Ectodermal cell (in vitro differentiated cells): ENCODE measurements at regions not wholly inside any gene's neighbourhood (a gene's known extent, or its start where the extent isn't known, plus 50 kb on each side); places are given as distances from the start of the nearest gene placed in this dataset.

Source experiments
- H3K27ac ChIP-seq: 2 replicates; pipeline ENCODE4 v1.7.0; 2013; ENCODE audit warnings: mild to moderate bottlenecking, low read depth, low read length; ENCODE audit not compliant: insufficient read depth, poor library complexity, severe bottlenecking
- H3K27me3 ChIP-seq: 2 replicates; pipeline ENCODE4 v1.7.0; 2013; ENCODE audit warnings: mild to moderate bottlenecking, low read length; ENCODE audit not compliant: insufficient read depth, control insufficient read depth, poor library complexity, severe bottlenecking
- H3K36me3 ChIP-seq: one replicate; pipeline ENCODE4 v1.7.0; 2013; ENCODE audit warnings: low read length; ENCODE audit not compliant: control insufficient read depth, insufficient read depth
- H3K4me1 ChIP-seq: one replicate; pipeline ENCODE4 v1.7.0; 2013; ENCODE audit warnings: low read length; ENCODE audit not compliant: control insufficient read depth, insufficient read depth
- H3K4me3 ChIP-seq: 2 replicates; pipeline ENCODE4 v1.7.0; 2013; ENCODE audit warnings: low read depth, low read length, control low read depth; ENCODE audit not compliant: insufficient read depth
- H3K9me3 ChIP-seq: 2 replicates; pipeline ENCODE4 v1.7.0; 2013; ENCODE audit warnings: mild to moderate bottlenecking, low read length, moderate library complexity; ENCODE audit not compliant: control insufficient read depth
- WGBS, 2 experiments: methylation state at CpG; one replicate each; pipeline ENCODE4 v1.1.7; 2013; ENCODE audit warnings: missing lambda C conversion rate in 2 of 2; 5-methylcytosine and 5-hydroxymethylcytosine counted together

DNA sequence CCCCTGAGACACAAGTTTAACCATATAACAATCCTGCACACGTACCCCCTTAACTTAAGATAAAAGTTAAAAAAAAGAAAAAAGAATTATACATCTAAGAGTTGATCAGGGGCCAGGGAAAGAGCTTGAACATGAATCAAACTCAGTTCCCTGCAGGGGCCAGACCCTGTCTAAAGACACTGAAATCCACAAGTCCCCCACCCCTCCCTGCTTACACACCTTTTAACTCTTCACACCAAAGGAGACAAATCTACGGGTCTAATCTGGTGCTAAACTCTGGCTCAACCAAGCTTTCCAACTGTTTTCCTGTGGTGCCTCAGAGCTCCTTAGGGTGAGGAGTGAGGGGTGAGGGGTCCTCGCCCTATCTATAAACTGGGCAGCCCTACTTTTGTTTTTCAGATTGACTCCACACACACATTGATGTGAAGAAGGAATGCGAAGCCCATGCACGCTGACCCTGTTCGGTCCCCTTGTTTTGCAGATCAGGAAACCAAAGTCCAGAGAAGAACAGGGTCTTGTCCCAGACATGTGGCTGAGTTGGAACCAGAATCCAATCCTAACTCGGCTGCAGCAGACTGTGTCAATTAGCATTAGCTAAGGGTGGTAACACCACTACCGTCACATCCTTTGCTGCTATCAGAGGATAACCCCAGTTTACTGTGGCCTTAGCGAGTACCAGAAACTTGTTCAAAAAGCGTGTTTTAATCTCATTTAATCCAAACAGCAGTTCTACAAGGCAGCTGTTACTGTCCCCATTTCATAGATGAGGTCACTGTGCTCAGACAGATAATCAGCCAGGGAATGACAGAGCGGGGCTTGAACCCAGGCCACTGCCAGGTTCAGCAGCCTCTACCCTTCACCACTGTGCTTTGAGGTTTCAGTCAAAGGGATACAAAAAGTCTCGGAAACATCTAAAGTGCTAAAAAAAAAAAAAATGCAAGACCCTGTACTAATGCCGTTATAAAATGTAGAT, 145.2 kb upstream of the SYT13 start:
- Histone ChIP-seq H3K36me3 (no peaks in the 10 kb centered on the region), H3K4me3 (no peak overlapping the region), H3K4me1 (no peaks in the 10 kb centered on the region), H3K9me3 (no peaks in the 10 kb centered on the region), H3K27me3 (no peaks in the 10 kb centered on the region), H3K27ac (no peak overlapping the region)
- WGBS, 2 experiments: 76 to 82% methylated on average over 12 to 13 of the region's 13 CpGs

DNA sequence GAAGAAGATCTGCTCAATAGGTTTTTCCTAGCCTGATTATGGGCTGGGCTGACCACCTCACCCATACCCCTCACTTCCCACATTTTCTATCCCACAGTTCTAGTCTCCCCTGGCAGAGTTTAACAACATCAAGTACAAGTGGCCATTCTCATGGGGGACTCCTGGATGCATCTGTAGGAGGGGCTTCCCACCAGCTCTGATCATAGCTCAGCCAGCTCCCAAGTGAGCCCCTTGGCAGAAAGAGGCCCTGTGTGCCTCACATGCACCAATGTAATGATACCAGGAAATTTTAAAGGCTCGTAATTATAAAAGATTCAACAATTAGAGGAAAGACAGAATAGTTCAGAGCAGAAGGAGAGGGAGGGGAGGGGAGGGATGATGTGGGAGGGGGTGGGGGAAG, 144.2 kb upstream of the SYT13 start:
- Histone ChIP-seq H3K9me3 (no peaks in the 10 kb centered on the region), H3K36me3 (no peaks in the 10 kb centered on the region), H3K4me1 (peaks cover 5% of the 10 kb centered on the region), H3K27ac (no peak overlapping the region), H3K4me3 (no peak overlapping the region), H3K27me3 (no peaks in the 10 kb centered on the region)
- 92 to 100% methylated on average over 1 of the region's 1 CpG for whole genome bisulfite sequencing, 2 experiments

GRCh38 chr11:45429719-45430118, 143.6 kb upstream of the SYT13 start:
- no peak overlapping the region for H3K27ac ChIP-seq
- no peaks in the 10 kb centered on the region for H3K36me3 ChIP-seq
- no peaks in the 10 kb centered on the region for H3K9me3 ChIP-seq
- no peaks in the 10 kb centered on the region for H3K27me3 ChIP-seq
- H3K4me1 ChIP-seq: peaks cover 5% of the 10 kb centered on the region
- no peak overlapping the region for H3K4me3 ChIP-seq
- 92 to 95% methylated on average over 4 of the region's 4 CpGs for WGBS, 2 experiments

- no peak overlapping the region for H3K4me3 ChIP-seq
- 92 to 97% methylated on average over 5 to 7 of the region's 7 CpGs for WGBS, 2 experiments
- no peaks in the 10 kb centered on the region for H3K9me3 ChIP-seq
- H3K4me1 ChIP-seq: peaks cover 5% of the 10 kb centered on the region
- no peak overlapping the region for H3K27ac ChIP-seq
- no peaks in the 10 kb centered on the region for H3K27me3 ChIP-seq
- no peaks in the 10 kb centered on the region for H3K36me3 ChIP-seq
These were observed 142.5 kb upstream of the SYT13 start for GRCh38 chr11:45428541-45429230.

GRCh38 chr11:45428116-45428515, 142.0 kb upstream of the SYT13 start:
- no peak overlapping the region for H3K27ac ChIP-seq
- H3K4me1 ChIP-seq: peaks cover 5% of the 10 kb centered on the region
- H3K27me3 ChIP-seq: no peaks in the 10 kb centered on the region
- H3K36me3 ChIP-seq: no peaks in the 10 kb centered on the region
- H3K9me3 ChIP-seq: no peaks in the 10 kb centered on the region
- 95 to 96% methylated on average over 7 to 9 of the region's 9 CpGs for WGBS, 2 experiments
- H3K4me3 ChIP-seq: no peak overlapping the region

DNA sequence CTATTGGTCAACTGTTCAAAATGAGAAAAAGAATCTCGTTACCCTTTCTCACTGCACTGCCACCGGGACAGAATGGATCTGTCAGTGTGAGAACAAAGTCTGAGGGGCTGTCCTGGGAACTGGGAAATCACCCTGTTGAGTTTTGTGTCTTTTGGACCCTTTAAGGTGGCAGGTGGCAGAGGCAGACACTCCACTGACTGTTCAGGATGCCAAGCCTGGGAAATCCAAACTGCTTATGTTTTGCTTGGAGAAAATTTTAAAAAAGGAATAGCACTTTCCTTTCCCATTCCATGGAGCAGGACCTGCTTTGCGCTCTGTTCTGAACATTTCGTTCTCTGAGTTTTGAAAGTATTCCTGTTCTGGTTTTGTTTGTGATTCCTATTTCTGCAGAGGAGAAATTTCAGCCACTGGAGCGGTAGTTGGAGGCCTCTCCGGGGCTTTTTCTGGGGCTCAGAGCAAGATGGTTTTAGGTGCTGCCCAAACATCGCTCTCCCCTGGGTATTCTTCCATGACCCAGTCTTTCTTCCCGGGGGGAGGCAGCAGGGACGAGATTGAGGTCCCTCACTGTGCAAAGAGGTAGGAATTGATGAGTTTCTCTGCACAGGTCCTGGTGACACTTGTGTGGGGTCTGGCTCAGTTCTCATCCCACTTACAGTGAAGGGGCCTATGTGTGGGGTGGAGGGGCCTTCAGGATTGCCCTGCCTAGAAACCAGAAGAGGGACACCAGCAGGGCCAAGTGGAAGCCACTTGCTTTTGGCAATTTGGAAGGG, 138.5 kb upstream of the SYT13 start:
- no peaks in the 10 kb centered on the region for H3K27me3 ChIP-seq
- H3K4me3 ChIP-seq: no peak overlapping the region
- no peak overlapping the region for H3K27ac ChIP-seq
- WGBS, 2 experiments: 82 to 84% methylated on average over 9 of the region's 9 CpGs
- H3K9me3 ChIP-seq: no peaks in the 10 kb centered on the region
- H3K4me1 ChIP-seq: peaks cover 5% of the 10 kb centered on the region
- no peaks in the 10 kb centered on the region for H3K36me3 ChIP-seq

- Histone ChIP-seq H3K36me3 (no peaks in the 10 kb centered on the region), H3K27ac (no peak overlapping the region), H3K4me1 (peaks cover 5% of the 10 kb centered on the region), H3K4me3 (no peak overlapping the region), H3K27me3 (no peaks in the 10 kb centered on the region), H3K9me3 (no peaks in the 10 kb centered on the region)
- WGBS, 2 experiments: 81 to 82% methylated on average over 9 of the region's 9 CpGs
These were observed 137.5 kb upstream of the SYT13 start for GRCh38 chr11:45423475-45424120.

- Histone ChIP-seq H3K9me3 (no peaks in the 10 kb centered on the region), H3K4me3 (no peak overlapping the region), H3K27ac (no peak overlapping the region), H3K27me3 (no peaks in the 10 kb centered on the region), H3K4me1 (peaks cover 5% of the 10 kb centered on the region), H3K36me3 (no peaks in the 10 kb centered on the region)
- whole genome bisulfite sequencing, 2 experiments: 90 to 91% methylated on average over 6 of the region's 6 CpGs
These were observed 136.9 kb upstream of the SYT13 start for GRCh38 chr11:45423036-45423435.

GRCh38 chr11:45414088-45414487, 127.9 kb upstream of the SYT13 start:
- peaks cover 19% of the 10 kb centered on the region for H3K4me1 ChIP-seq
- H3K36me3 ChIP-seq: no peaks in the 10 kb centered on the region
- H3K27ac ChIP-seq: no peak overlapping the region
- WGBS, 2 experiments: 79 to 80% methylated on average over 3 of the region's 3 CpGs
- H3K27me3 ChIP-seq: peaks cover 6% of the 10 kb centered on the region
- H3K4me3 ChIP-seq: no peak overlapping the region
- no peaks in the 10 kb centered on the region for H3K9me3 ChIP-seq
